ENCODE measurements at regions not wholly inside any gene's neighbourhood (a gene's known extent, or its start where the extent isn't known, plus 50 kb on each side); places are given as distances from the start of the nearest gene placed in this dataset.

DNA sequence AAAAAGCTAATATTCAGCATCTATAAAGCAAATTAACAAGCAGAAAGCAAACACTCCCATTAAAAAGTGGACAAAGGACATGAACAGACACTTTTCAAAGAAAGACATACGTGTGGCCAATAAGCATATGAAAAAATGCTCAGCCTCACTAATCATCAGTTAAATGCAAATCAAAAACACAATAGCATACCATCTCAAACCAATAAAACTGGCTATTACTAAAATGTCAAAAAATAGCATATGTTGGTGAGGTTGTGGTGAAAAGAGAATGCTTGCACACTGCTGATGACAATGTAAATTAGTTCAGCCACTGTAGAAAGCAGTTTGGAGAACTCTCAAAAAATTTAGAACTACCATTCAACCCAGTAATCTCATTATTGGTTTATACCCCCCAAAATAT, 284.6 kb upstream of the KCND2 start:
- no peaks in the 10 kb centered on the region for H3F3A ChIP-seq (ENCODE audit: insufficient read depth, low read length, poor library complexity, severe bottlenecking)
- no peaks in the 10 kb centered on the region for H3K9me3 ChIP-seq (ENCODE audit: low read length)
- H3K79me2 ChIP-seq (replicated peaks; ENCODE audit: insufficient read depth, low read length) = no peaks in the 10 kb centered on the region
- H3K27ac ChIP-seq (ENCODE audit: low read length) = no peak overlapping the region
- H3K9ac ChIP-seq (ENCODE audit: low read length) = no peak overlapping the region
- H2AFZ ChIP-seq (ENCODE audit: low read depth, low read length) = no peak overlapping the region
- no peak overlapping the region for H3K4me2 ChIP-seq (ENCODE audit: low read length)
- no peak overlapping the region for H3K4me3 ChIP-seq (ENCODE audit: low read length)
- TF ChIP-seq, protein P1, sequence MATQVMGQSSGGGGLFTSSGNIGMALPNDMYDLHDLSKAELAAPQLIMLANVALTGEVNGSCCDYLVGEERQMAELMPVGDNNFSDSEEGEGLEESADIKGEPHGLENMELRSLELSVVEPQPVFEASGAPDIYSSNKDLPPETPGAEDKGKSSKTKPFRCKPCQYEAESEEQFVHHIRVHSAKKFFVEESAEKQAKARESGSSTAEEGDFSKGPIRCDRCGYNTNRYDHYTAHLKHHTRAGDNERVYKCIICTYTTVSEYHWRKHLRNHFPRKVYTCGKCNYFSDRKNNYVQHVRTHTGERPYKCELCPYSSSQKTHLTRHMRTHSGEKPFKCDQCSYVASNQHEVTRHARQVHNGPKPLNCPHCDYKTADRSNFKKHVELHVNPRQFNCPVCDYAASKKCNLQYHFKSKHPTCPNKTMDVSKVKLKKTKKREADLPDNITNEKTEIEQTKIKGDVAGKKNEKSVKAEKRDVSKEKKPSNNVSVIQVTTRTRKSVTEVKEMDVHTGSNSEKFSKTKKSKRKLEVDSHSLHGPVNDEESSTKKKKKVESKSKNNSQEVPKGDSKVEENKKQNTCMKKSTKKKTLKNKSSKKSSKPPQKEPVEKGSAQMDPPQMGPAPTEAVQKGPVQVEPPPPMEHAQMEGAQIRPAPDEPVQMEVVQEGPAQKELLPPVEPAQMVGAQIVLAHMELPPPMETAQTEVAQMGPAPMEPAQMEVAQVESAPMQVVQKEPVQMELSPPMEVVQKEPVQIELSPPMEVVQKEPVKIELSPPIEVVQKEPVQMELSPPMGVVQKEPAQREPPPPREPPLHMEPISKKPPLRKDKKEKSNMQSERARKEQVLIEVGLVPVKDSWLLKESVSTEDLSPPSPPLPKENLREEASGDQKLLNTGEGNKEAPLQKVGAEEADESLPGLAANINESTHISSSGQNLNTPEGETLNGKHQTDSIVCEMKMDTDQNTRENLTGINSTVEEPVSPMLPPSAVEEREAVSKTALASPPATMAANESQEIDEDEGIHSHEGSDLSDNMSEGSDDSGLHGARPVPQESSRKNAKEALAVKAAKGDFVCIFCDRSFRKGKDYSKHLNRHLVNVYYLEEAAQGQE (IDR thresholded peaks at IDR 0.05; ENCODE audit: borderline replicate concordance) = no peak
- no peak for TF ChIP-seq EP300 (conservative IDR thresholded peaks at IDR 0.05; ENCODE audit: poor library complexity, severe bottlenecking)
- TF ChIP-seq, protein P2, sequence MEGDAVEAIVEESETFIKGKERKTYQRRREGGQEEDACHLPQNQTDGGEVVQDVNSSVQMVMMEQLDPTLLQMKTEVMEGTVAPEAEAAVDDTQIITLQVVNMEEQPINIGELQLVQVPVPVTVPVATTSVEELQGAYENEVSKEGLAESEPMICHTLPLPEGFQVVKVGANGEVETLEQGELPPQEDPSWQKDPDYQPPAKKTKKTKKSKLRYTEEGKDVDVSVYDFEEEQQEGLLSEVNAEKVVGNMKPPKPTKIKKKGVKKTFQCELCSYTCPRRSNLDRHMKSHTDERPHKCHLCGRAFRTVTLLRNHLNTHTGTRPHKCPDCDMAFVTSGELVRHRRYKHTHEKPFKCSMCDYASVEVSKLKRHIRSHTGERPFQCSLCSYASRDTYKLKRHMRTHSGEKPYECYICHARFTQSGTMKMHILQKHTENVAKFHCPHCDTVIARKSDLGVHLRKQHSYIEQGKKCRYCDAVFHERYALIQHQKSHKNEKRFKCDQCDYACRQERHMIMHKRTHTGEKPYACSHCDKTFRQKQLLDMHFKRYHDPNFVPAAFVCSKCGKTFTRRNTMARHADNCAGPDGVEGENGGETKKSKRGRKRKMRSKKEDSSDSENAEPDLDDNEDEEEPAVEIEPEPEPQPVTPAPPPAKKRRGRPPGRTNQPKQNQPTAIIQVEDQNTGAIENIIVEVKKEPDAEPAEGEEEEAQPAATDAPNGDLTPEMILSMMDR (IDR thresholded peaks at IDR 0.05; ENCODE audit: poor library complexity, severe bottlenecking) = no peak
- no peak for TF ChIP-seq MXI1 (conservative IDR thresholded peaks at IDR 0.05; ENCODE audit: poor library complexity, severe bottlenecking)
- no peak for TF ChIP-seq SMC3 (conservative IDR thresholded peaks at IDR 0.05; ENCODE audit: poor library complexity)
- TF ChIP-seq RAD21 (conservative IDR thresholded peaks at IDR 0.05) = no peak
- TF ChIP-seq EZH2 (IDR thresholded peaks at IDR 0.05; ENCODE audit: borderline replicate concordance, insufficient read depth, low read length, poor library complexity, severe bottlenecking) = no peak
- TF ChIP-seq TAF1 (IDR thresholded peaks at IDR 0.05; ENCODE audit: low read depth) = no peak
- no peak for TF ChIP-seq POLR2AphosphoS5 (IDR thresholded peaks at IDR 0.05)
- H3K27me3 ChIP-seq (ENCODE audit: insufficient read depth, low read depth, low read length) = no peaks in the 10 kb centered on the region
- no peaks in the 10 kb centered on the region for H4K20me1 ChIP-seq (ENCODE audit: insufficient read depth)
- no peaks in the 10 kb centered on the region for H3K36me3 ChIP-seq (ENCODE audit: insufficient read depth, low read length)
- no peaks in the 10 kb centered on the region for H3K9me2 ChIP-seq (ENCODE audit: insufficient read depth, low read length)

DNA sequence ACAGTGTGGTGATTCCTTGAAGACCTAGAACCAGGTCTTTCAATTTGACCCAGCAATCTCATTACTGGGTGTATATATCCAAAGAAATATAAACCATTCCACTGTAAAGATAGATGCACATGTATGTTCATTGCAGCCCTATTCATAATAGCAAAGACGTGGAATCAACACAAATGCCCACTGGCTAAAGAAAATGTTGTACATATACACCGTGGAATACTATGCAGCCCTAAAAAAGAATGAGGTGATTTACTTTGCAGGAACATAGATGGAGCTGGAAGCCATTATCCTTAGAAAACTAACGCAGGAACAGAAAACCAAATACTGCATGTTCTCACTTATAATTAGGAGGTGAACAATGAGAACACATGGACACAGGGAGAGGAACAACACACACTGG, 278.0 kb upstream of the KCND2 start:
- H4K20me1 ChIP-seq (ENCODE audit: insufficient read depth) = no peaks in the 10 kb centered on the region
- no peak overlapping the region for H3K4me3 ChIP-seq (ENCODE audit: low read length)
- H3K27ac ChIP-seq (ENCODE audit: low read length) = no peak overlapping the region
- H3K9me3 ChIP-seq (ENCODE audit: low read length) = no peaks in the 10 kb centered on the region
- no peak overlapping the region for H3K4me2 ChIP-seq (ENCODE audit: low read length)
- no peaks in the 10 kb centered on the region for H3K27me3 ChIP-seq (ENCODE audit: insufficient read depth, low read depth, low read length)
- H2AFZ ChIP-seq (ENCODE audit: low read depth, low read length) = no peak overlapping the region
- TF ChIP-seq MXI1 (conservative IDR thresholded peaks at IDR 0.05; ENCODE audit: poor library complexity, severe bottlenecking) = no peak
- no peak for TF ChIP-seq EZH2 (IDR thresholded peaks at IDR 0.05; ENCODE audit: borderline replicate concordance, insufficient read depth, low read length, poor library complexity, severe bottlenecking)
- no peak for TF ChIP-seq SMC3 (conservative IDR thresholded peaks at IDR 0.05; ENCODE audit: poor library complexity)
- TF ChIP-seq RAD21 (conservative IDR thresholded peaks at IDR 0.05) = no peak
- TF ChIP-seq TAF1 (IDR thresholded peaks at IDR 0.05; ENCODE audit: low read depth) = no peak
- no peaks in the 10 kb centered on the region for H3K9me2 ChIP-seq (ENCODE audit: insufficient read depth, low read length)
- no peaks in the 10 kb centered on the region for H3K79me2 ChIP-seq (replicated peaks; ENCODE audit: insufficient read depth, low read length)
- H3K9ac ChIP-seq (ENCODE audit: low read length) = no peak overlapping the region
- no peaks in the 10 kb centered on the region for H3F3A ChIP-seq (ENCODE audit: insufficient read depth, low read length, poor library complexity, severe bottlenecking)
- H3K36me3 ChIP-seq (ENCODE audit: insufficient read depth, low read length) = no peaks in the 10 kb centered on the region

Measured in neural cell (in vitro differentiated cells).